DOHH2 (cell line): ENCODE measurements at regions not wholly inside any gene's neighbourhood (a gene's known extent, or its start where the extent isn't known, plus 50 kb on each side); places are given as distances from the start of the nearest gene placed in this dataset.

Experiments used
- H3F3A ChIP-seq: fragments of 200-600 bp; sonication (generic), shearing (Covaris generic); 2 replicates; pipeline ENCODE4 v1.6.0; 2016; ENCODE audit warnings: antibody characterized with exemption, mild to moderate bottlenecking; ENCODE audit not compliant: control insufficient read depth, insufficient read depth
- H3K27ac ChIP-seq: fragments of 200-600 bp; sonication (generic); 2 replicates; pipeline ENCODE4 v1.5.1; 2014; ENCODE audit warnings: low read depth, mild to moderate bottlenecking, low read length, moderate library complexity
- H3K27me3 ChIP-seq: fragments of 200-600 bp; sonication (generic); 2 replicates; pipeline ENCODE4 v1.6.1; 2014; ENCODE audit warnings: mild to moderate bottlenecking, low read length, mixed read lengths; ENCODE audit not compliant: control insufficient read depth
- H3K36me3 ChIP-seq: fragments of 200-600 bp; sonication (generic); 2 replicates; pipeline ENCODE4 v1.6.1; 2014; ENCODE audit warnings: mild to moderate bottlenecking, low read length, moderate library complexity, mixed read lengths; ENCODE audit not compliant: control insufficient read depth
- H3K4me1 ChIP-seq: fragments of 200-600 bp; sonication (generic); 2 replicates; pipeline ENCODE4 v1.6.1; 2014; ENCODE audit warnings: mild to moderate bottlenecking, low read length, mixed read lengths; ENCODE audit not compliant: control insufficient read depth
- H3K4me2 ChIP-seq: fragments of 200-600 bp; sonication (generic); 2 replicates; pipeline ENCODE4 v1.6.0; 2014; ENCODE audit warnings: mild to moderate bottlenecking, low read length, moderate library complexity
- H3K4me3 ChIP-seq: fragments of 200-600 bp; sonication (generic); 2 replicates; pipeline ENCODE4 v1.5.1; 2014; ENCODE audit warnings: mild to moderate bottlenecking, low read length, mixed read lengths
- H3K79me2 ChIP-seq: fragments of 200-600 bp; sonication (generic); 2 replicates; pipeline ENCODE4 v1.6.1; 2014; ENCODE audit warnings: mild to moderate bottlenecking, low read length, mixed read lengths; ENCODE audit not compliant: control insufficient read depth
- H3K9me2 ChIP-seq: fragments of 200-600 bp; sonication (generic); replicated peaks from 2 replicates; pipeline ENCODE4 v1.6.1; 2014; ENCODE audit warnings: mild to moderate bottlenecking, low read length, mixed read lengths; ENCODE audit not compliant: control insufficient read depth
- H3K9me3 ChIP-seq: fragments of 200-600 bp; sonication (generic); 2 replicates; pipeline ENCODE4 v1.6.1; 2014; ENCODE audit warnings: antibody characterized with exemption, low read length, mixed read lengths; ENCODE audit not compliant: control insufficient read depth, insufficient read depth
- H4K20me1 ChIP-seq: fragments of 200-600 bp; sonication (generic); 2 replicates; pipeline ENCODE4 v1.6.0; 2014; ENCODE audit warnings: low read depth, mild to moderate bottlenecking, antibody characterized with exemption, low read length, moderate library complexity; ENCODE audit not compliant: control insufficient read depth, insufficient read depth
- EZH2phosphoT487 ChIP-seq: fragments of 200-600 bp; sonication (generic); IDR thresholded peaks from 2 replicates; pipeline ENCODE4 v1.6.1; 2017; ENCODE audit warnings: borderline replicate concordance, mild to moderate bottlenecking, antibody characterized with exemption, low read length, moderate library complexity, mixed read lengths
- TF ChIP-seq, protein P1 (sequence below): fragments of 200-600 bp; sonication (generic); IDR thresholded peaks from one replicate; pipeline ENCODE4 v1.5.1; 2014; ENCODE audit warnings: antibody characterized with exemption, mild to moderate bottlenecking, low read depth, low read length; ENCODE audit not compliant: poor library complexity, severe bottlenecking

DNA sequence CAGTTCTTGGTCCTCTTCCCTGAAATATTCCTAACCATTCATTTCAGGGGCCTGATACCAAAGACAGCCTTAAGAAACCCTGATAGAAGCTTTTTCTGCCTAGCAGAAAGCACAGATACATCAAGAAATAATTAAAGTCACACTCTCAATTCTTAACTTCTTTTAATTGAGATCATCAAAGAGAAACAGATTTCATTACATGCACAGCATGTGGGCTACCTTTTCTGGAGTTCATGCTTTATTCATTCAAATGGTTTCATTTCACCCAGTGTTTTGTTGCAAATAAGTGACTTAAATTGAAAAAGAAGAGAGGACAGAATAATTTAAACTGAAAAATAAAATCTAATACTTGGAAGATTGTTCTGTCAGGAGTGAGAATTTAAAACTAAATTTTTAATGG lies 192.6 kb upstream of the GGTLC1 start:
- Histone ChIP-seq H3K4me3 (no peak overlapping the region), H3F3A (no peaks in the 10 kb centered on the region), H3K27ac (no peak overlapping the region), H3K36me3 (no peaks in the 10 kb centered on the region), H3K27me3 (no peaks in the 10 kb centered on the region), H3K9me2 (no peaks in the 10 kb centered on the region), H3K9me3 (no peaks in the 10 kb centered on the region), H3K79me2 (no peaks in the 10 kb centered on the region), H4K20me1 (no peaks in the 10 kb centered on the region), H3K4me1 (peaks cover 3% of the 10 kb centered on the region), H3K4me2 (no peak overlapping the region)
- TF ChIP-seq, protein P1, sequence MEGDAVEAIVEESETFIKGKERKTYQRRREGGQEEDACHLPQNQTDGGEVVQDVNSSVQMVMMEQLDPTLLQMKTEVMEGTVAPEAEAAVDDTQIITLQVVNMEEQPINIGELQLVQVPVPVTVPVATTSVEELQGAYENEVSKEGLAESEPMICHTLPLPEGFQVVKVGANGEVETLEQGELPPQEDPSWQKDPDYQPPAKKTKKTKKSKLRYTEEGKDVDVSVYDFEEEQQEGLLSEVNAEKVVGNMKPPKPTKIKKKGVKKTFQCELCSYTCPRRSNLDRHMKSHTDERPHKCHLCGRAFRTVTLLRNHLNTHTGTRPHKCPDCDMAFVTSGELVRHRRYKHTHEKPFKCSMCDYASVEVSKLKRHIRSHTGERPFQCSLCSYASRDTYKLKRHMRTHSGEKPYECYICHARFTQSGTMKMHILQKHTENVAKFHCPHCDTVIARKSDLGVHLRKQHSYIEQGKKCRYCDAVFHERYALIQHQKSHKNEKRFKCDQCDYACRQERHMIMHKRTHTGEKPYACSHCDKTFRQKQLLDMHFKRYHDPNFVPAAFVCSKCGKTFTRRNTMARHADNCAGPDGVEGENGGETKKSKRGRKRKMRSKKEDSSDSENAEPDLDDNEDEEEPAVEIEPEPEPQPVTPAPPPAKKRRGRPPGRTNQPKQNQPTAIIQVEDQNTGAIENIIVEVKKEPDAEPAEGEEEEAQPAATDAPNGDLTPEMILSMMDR: no peak
- TF ChIP-seq EZH2phosphoT487: no peak

- no peak for TF ChIP-seq EZH2phosphoT487
- TF ChIP-seq, protein P1: no peak
- H3F3A ChIP-seq: no peaks in the 10 kb centered on the region
- no peak overlapping the region for H3K4me3 ChIP-seq
- H3K4me2 ChIP-seq: no peak overlapping the region
- no peaks in the 10 kb centered on the region for H3K36me3 ChIP-seq
- H3K9me3 ChIP-seq: no peaks in the 10 kb centered on the region
- no peaks in the 10 kb centered on the region for H3K79me2 ChIP-seq
- H4K20me1 ChIP-seq: no peaks in the 10 kb centered on the region
- H3K9me2 ChIP-seq: no peaks in the 10 kb centered on the region
- H3K4me1 ChIP-seq: no peaks in the 10 kb centered on the region
- no peaks in the 10 kb centered on the region for H3K27me3 ChIP-seq
- H3K27ac ChIP-seq: no peak overlapping the region
These were observed 180.7 kb upstream of the GGTLC1 start for GRCh38 chr20:24169256-24169655.

GRCh38 chr20:24166412-24166811 lies 177.8 kb upstream of the GGTLC1 start:
- no peaks in the 10 kb centered on the region for H3K79me2 ChIP-seq
- H3K4me2 ChIP-seq: no peak overlapping the region
- no peaks in the 10 kb centered on the region for H4K20me1 ChIP-seq
- no peaks in the 10 kb centered on the region for H3K36me3 ChIP-seq
- no peaks in the 10 kb centered on the region for H3K4me1 ChIP-seq
- no peaks in the 10 kb centered on the region for H3F3A ChIP-seq
- TF ChIP-seq EZH2phosphoT487: no peak
- TF ChIP-seq, protein P1: no peak
- no peak overlapping the region for H3K4me3 ChIP-seq
- H3K9me3 ChIP-seq: no peaks in the 10 kb centered on the region
- no peaks in the 10 kb centered on the region for H3K9me2 ChIP-seq
- H3K27ac ChIP-seq: no peak overlapping the region
- no peaks in the 10 kb centered on the region for H3K27me3 ChIP-seq

GRCh38 chr20:24166123-24166381 lies 177.5 kb upstream of the GGTLC1 start:
- H3K27ac ChIP-seq: no peak overlapping the region
- no peaks in the 10 kb centered on the region for H3K36me3 ChIP-seq
- H4K20me1 ChIP-seq: no peaks in the 10 kb centered on the region
- H3K4me3 ChIP-seq: no peak overlapping the region
- H3K9me3 ChIP-seq: no peaks in the 10 kb centered on the region
- no peaks in the 10 kb centered on the region for H3K27me3 ChIP-seq
- no peaks in the 10 kb centered on the region for H3K4me1 ChIP-seq
- H3K4me2 ChIP-seq: no peak overlapping the region
- TF ChIP-seq, protein P1: no peak
- TF ChIP-seq EZH2phosphoT487: no peak
- no peaks in the 10 kb centered on the region for H3K79me2 ChIP-seq
- no peaks in the 10 kb centered on the region for H3F3A ChIP-seq
- H3K9me2 ChIP-seq: no peaks in the 10 kb centered on the region
